NCI-H187 (cell line): ENCODE measurements at regions not wholly inside any gene's neighbourhood (a gene's known extent, or its start where the extent isn't known, plus 50 kb on each side); places are given as distances from the start of the nearest gene placed in this dataset.
"Not testable (repeated sequence)": the region's sequence is repeated elsewhere in the genome, so short reads cannot be mapped to it uniquely, and the experiment has no call there.

Experiments used
- DNase-seq, 2 experiments: peaks; one replicate each; lab custom pipeline; 2025; lab: John Stamatoyannopoulos, UW

DNA sequence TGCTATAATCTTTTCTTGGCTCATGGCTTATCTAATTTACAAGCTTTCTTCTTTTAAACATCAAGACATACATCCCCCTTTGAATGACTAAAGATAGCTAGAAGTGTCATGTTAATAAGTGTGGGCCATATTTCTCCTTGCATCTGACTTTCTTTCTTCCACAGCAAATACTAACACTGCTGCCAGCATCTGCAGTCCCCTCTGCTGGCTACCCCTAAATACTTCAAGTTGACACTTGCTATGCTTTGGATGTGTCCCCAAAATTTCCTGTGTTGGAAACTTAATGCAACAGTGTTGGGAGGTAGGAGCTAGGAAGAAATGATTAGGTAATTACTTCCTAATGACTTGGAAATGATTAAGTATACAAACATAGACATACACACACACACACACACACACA lies 459.0 kb upstream of the ST8SIA4 start:
- DNase-seq = no peak

DNA sequence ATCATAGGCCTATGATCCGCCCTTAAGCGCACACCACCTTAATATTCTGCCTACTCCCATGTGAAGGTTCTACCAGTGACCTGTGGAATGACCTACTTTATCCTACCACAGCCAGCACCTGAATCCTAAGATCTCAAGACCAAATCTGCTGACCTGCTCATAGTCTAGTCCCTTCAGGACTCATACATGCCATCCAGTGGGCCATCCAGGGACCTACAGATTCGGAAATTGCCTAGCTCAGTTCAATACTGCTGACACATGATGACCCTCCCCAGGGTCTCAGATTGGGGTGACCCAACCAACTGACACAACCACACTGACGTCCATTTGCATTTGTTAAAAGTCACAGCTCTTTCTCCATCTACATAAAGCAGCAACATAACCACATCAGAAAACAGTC lies 443.8 kb upstream of the ST8SIA4 start:
- DNase-seq = no peak

DNA sequence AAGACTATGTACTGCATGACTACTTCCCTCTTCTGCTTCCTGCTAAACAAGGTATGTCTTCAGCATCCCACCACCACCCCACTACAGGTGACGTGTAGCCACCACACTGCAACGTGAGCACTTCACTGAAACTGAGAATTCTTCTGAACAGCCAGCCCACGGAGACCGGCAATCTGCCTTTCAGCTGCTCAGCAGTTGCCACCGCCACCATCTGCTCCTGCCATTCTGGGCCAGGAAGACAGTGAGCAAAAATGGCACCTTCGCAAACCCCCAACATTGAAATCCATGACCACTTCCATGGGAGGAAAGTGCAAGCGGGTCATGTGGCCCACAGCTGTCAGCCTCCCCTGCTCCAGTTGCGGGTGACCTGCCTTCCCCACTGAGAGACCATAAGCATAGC lies 443.4 kb upstream of the ST8SIA4 start:
- DNase-seq = no peak

DNA sequence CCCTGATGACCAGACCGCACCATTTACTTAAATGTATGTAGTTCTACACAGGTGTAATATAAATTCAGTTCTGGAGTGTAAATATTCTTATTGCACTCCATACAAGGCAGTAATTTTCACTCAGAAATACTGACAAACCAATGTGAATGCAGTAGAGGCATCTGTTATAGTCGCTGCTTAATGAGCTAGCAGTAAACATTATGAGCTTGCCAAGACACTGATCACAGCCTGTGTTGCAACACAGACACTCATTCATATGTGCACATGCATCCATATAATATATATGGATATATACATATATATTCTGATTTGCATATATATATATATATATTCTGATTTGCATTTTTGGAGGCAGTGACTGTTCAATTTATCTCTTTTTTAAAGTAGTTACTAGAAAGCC lies 435.1 kb upstream of the ST8SIA4 start:
- DNase-seq = no peak

- DNase-seq = no peak
Observed at GRCh38 chr5:101327816-101328215, 424.7 kb upstream of the ST8SIA4 start.

DNA sequence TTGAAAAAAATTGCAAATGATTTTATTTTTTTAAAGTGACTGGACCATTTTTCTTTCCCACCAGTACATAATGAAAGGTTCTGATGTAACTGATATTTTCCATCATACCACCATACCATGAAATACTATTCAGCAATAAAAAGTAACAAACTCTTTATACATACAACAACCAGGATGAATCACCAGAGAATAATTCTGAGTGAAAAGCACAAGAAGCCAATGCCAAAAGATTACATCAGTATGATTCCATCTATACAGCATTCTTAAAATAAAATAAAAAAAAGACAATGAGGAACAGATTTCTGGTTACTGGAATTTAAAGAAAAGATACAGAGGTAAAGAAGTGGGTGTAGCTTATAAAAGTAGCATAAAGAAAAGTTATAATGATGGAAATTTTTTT lies 423.7 kb upstream of the ST8SIA4 start:
- DNase-seq = no peak

DNA sequence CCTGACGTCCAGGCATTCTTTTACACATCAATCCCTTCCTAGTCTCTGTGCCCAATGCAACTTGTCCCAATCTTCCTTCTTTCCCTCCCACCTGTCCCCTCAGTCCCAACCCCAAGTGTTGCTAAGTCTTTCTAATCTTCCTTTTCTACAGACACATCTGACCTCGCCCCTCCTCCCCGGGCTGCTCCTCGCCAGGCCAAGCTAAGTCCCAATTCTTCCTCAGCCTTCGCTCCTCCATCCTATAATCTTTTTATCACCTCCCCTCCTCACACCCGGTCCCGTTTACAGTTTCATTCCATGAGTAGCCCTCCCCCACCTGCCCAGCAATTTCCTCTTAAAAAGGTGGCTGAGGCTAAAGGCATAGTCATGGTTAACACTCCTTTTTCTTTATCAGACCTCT lies 413.3 kb upstream of the ST8SIA4 start:
- DNase-seq = not testable (repeated sequence)

GRCh38 chr5:101306391-101307137 lies 403.5 kb upstream of the ST8SIA4 start:
- no peak for DNase-seq

DNA sequence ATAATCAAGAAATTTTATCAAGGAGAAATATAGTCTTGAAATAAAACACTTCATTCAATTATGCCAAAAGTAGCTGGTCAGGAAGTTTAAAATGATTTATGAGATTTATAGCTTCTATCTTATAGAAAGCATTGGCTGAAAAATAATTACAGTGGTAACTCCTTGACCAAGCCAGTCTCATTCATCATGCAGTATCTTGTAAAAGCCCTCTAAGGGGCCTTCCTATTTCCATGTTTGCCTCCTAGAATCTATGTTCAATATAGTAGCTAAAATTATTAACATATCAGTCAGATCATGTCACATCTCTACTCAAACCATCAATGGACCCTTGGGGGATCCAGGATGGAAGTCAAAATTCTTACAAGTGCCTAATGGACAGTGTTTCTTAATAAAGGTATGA lies 393.4 kb upstream of the ST8SIA4 start:
- DNase-seq = no peak

GRCh38 chr5:101292199-101292598 lies 389.1 kb upstream of the ST8SIA4 start:
- DNase-seq = no peak

DNA sequence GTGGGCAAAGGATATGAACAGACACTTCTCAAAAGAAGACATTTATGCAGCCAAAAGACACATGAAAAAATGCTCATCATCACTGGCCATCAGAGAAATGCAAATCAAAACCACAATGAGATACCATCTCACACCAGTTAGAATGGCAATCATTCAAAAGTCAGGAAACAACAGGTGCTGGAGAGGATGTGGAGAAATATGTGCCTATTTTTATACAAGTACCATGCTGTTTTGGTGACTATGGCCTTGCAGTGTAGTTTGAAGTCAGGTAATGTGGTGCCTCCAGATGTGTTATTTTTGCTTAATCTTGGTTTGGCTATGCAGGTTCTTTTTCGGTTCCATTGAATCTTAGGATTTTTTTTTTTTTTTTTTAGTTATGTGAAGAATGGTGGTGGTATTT lies 387.7 kb upstream of the ST8SIA4 start:
- DNase-seq = not testable (repeated sequence)

- DNase-seq = no peak
Observed at GRCh38 chr5:101288633-101289032, 385.6 kb upstream of the ST8SIA4 start.

DNA sequence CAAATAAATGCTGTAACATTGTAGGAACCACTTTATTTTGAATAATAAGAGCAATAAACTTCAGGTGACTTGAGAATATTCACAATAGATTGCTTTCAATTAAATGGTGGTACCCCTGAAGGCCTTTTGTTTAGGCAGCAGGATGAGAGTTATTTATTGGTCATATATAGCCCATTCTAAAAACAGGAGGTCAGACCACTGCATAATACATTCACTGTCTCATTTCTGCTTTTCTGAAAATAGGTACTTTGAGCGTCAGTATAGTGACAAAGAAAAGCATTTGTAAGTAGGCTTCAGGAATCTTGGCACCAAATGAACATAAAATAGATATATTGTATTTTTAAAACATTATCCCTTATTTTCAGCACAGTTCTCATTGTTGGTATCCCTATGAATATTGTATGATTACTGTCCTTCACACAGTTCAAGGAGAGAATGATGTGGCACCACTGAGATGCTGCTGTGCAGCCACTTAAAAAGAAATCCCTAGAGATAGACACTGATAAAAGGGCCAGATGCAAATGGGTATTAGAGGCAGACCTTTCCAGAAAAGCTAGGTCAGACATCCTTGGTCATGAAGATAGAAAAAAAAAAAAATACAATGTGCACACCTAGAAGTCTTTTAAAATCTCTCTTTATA lies 381.8 kb upstream of the ST8SIA4 start:
- no peak for DNase-seq

- not testable (repeated sequence) for DNase-seq
Observed at GRCh38 chr5:101283938-101284337, 380.9 kb upstream of the ST8SIA4 start.

DNA sequence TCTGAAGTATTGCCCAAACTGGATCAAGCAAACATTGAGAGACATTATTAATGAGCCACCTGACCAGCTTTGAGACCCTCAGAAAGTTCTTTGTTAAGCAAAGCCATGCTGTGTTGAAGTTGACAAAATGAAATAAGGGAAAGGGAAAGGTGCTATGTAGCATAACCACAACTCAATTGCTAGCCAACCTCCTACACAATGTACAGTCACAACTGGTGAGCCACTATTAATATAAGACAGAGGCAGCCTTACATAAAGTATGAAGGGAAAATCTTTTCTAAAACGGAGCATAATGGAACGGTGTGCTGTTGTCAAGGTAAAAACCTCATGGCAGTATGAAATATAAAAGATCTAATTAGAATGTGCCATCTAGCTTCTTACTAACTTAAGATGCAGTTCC lies 375.8 kb upstream of the ST8SIA4 start:
- DNase-seq = no peak

DNA sequence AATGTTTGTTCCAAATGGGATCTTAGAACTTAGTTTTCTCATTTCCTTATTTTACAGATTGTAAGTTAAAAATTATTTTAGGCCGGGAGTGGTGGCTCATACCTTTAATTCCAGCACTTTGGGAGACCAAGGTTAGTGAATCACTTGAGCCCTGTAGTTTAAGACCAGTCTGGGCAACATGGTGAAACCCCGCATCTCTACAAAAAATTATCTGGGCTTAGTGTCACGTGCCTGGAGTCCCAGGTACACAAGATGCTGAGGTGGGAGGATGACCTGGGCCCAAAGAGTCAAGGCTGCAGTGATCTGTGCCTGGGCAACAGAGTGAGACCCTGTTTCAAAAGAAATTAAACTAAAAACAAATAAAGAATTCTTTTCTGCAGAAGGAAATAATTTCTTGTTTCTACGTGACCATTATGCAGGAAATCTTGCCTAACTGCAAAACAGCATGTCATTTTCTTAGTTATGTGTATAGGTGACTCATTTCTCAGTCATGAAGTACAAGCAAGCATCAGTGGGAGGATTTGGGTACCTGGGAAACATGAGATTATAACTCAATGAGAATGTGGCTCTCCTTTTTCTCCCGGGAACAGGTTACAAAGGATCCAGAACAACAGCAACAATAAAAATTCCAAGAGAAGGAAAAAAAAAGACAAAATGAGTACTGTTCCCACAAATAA lies 375.1 kb upstream of the ST8SIA4 start:
- no peak for DNase-seq

DNA sequence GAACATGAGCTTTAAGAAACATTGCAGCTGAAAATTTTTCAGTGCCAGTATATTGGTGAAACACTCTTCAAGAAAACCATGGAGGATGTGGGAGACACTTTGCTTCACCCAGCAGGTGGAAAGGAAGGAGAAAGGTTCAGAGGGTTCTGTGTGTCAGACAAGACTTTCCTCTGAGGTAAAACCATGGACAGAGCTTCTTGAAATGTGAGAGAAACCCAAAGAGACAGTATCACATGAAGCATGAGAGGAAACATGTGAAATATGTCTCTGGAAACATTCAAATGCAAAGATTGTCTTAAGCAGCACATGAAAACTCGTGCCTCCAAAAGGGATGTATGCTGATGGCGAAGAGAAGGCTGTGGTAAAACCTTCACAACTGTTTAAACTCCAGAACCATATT lies 368.9 kb upstream of the ST8SIA4 start:
- DNase-seq = no peak

- DNase-seq = no peak
Observed at GRCh38 chr5:101271416-101271815, 368.3 kb upstream of the ST8SIA4 start.

GRCh38 chr5:101260857-101261256 lies 357.8 kb upstream of the ST8SIA4 start:
- no peak for DNase-seq

GRCh38 chr5:101253096-101253495 lies 350.0 kb upstream of the ST8SIA4 start:
- DNase-seq = no peak

- DNase-seq = no peak
Observed at GRCh38 chr5:101244621-101245020, 341.5 kb upstream of the ST8SIA4 start.

GRCh38 chr5:101212942-101213514 lies 309.9 kb upstream of the ST8SIA4 start:
- DNase-seq = no peak

DNA sequence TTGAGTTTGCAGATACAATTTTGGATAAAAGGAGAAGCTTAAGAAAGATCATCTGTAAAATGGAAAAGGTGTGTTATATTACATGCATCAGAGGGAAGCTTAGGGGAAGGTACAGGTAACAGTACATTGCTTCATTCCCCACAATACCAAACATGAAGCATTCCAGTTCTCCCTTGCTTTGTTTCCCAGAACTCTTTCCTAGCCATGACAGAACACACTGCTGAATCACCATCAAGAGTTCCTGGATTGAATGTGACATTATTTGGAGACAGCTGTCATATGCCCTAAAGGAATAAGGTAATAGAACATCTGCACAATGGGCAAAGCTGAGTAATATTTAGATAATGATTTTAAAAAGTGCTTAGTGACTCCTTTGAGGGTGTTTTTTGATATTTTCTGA lies 303.5 kb upstream of the ST8SIA4 start:
- DNase-seq = no peak
